ENCODE measurements at regions not wholly inside any gene's neighbourhood (a gene's known extent, or its start where the extent isn't known, plus 50 kb on each side); places are given as distances from the start of the nearest gene placed in this dataset.
"Not testable (repeated sequence)": the region's sequence is repeated elsewhere in the genome, so short reads cannot be mapped to it uniquely, and the experiment has no call there.

DNA sequence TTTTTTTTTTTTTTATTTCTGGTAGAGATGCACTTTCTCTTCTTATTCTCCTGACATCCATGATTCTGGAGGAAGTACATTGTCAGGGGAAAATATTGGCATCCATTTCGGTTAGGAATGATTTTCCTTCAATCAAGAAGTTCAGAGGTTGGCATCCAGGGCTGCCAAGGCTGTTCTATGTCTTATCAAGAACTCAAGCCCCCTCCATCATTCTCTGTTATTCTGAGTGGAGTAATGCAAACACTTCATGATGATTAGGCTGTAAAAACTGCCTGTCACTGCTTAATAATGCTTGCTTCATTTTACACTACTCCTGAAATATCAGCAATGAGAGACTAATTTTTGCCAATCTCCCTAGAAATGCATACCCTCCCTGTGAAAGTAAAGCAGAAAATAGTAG lies 417.1 kb upstream of the NFIA start:
- no peaks in the 10 kb centered on the region for H3K4me1 Mint-ChIP-seq (ENCODE audit: low read depth)
- H3K4me3 Mint-ChIP-seq = no peak overlapping the region
- H3K27me3 Mint-ChIP-seq (ENCODE audit: low read depth) = no peaks in the 10 kb centered on the region
- H3K36me3 Mint-ChIP-seq (ENCODE audit: low read depth) = no peaks in the 10 kb centered on the region
- no peak overlapping the region for H3K27ac Mint-ChIP-seq
- no peaks in the 10 kb centered on the region for H3K9me3 Mint-ChIP-seq

DNA sequence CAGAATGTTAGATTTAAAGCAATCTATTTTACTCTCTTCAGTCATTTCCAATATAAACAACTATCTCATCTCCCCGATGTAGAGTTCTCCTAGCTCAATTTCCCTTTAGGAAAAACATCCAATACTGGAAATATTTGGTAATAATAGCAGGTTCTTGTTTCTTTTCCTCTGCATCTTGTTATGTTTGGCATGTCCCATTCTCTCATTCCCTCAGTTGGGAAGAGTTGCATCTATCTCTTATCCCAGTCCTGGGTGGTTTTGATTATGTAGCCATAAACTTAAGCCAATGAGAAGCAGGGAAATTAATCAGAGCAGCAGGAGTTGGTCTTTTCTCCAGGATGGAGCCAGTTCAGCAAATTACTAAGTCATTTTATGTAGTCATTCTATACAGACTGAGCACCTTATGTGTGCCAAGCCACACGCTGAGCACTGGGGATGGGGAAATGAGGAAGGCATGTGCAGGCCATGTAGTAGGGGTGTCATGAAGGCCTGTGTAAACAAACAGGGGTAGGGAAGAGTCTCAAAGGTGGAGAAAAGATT lies 418.2 kb upstream of the NFIA start:
- no peak overlapping the region for H3K27ac Mint-ChIP-seq
- no peak overlapping the region for H3K4me3 Mint-ChIP-seq
- no peaks in the 10 kb centered on the region for H3K36me3 Mint-ChIP-seq (ENCODE audit: low read depth)
- H3K27me3 Mint-ChIP-seq (ENCODE audit: low read depth) = no peaks in the 10 kb centered on the region
- H3K9me3 Mint-ChIP-seq = no peaks in the 10 kb centered on the region
- H3K4me1 Mint-ChIP-seq (ENCODE audit: low read depth) = no peaks in the 10 kb centered on the region

DNA sequence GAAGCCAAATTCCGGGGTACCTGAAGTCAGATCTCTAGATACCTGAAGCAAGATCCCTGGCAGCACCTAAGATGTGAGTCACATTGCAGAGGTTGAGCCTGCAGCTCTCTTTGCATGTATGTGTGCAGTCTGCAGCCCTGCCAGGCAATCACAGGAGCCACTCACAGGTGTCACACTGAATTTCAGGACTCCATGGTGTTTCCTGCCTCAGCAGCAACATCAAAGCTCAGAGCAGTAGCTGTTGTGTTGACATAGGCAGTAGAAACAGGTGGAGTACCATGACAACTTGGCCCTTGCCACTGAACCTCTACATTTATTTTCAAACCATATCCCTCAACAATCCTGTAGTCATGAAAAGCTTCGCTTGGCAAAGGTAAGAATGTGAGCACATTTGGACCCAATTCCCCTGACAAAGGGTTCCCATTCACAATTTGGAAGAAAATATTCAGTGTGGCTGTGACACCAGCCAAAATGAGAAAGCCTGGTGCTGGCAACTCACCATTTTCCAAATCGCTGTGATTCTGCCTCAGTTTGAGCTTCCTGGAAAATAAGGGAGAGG lies 419.8 kb upstream of the NFIA start:
- no peak overlapping the region for H3K27ac Mint-ChIP-seq
- no peaks in the 10 kb centered on the region for H3K9me3 Mint-ChIP-seq
- H3K4me3 Mint-ChIP-seq = no peak overlapping the region
- no peaks in the 10 kb centered on the region for H3K36me3 Mint-ChIP-seq (ENCODE audit: low read depth)
- H3K27me3 Mint-ChIP-seq (ENCODE audit: low read depth) = no peaks in the 10 kb centered on the region
- no peaks in the 10 kb centered on the region for H3K4me1 Mint-ChIP-seq (ENCODE audit: low read depth)

DNA sequence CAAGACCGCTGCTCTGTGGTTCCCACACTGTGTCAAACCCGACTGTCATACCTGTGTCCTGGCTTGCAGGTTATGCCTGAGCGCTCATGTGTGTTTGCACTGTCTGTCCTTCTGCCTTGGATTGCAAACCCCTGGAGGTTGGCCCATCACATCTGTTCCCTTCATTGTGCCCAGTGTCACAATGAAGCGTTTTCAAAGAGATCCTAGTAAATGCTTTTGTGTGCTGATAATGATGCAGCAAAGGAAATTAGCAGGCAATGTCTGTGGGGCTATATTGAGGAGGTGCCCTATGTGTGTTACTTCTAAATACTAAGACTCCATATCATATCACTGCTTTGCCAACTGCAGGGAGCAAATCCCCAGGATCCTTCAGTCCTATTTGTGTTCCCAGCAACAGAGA lies 424.4 kb upstream of the NFIA start:
- no peak overlapping the region for H3K27ac Mint-ChIP-seq
- H3K4me3 Mint-ChIP-seq = no peak overlapping the region
- H3K27me3 Mint-ChIP-seq (ENCODE audit: low read depth) = no peaks in the 10 kb centered on the region
- H3K36me3 Mint-ChIP-seq (ENCODE audit: low read depth) = no peaks in the 10 kb centered on the region
- no peaks in the 10 kb centered on the region for H3K9me3 Mint-ChIP-seq
- no peaks in the 10 kb centered on the region for H3K4me1 Mint-ChIP-seq (ENCODE audit: low read depth)

GRCh38 chr1:60655679-60656355 lies 426.5 kb upstream of the NFIA start:
- Mint-ChIP-seq H3K27ac (no peak overlapping the region), H3K9me3 (no peaks in the 10 kb centered on the region), H3K27me3 (ENCODE audit: low read depth) (no peaks in the 10 kb centered on the region), H3K4me1 (ENCODE audit: low read depth) (no peaks in the 10 kb centered on the region), H3K36me3 (ENCODE audit: low read depth) (no peaks in the 10 kb centered on the region), H3K4me3 (no peak overlapping the region)

DNA sequence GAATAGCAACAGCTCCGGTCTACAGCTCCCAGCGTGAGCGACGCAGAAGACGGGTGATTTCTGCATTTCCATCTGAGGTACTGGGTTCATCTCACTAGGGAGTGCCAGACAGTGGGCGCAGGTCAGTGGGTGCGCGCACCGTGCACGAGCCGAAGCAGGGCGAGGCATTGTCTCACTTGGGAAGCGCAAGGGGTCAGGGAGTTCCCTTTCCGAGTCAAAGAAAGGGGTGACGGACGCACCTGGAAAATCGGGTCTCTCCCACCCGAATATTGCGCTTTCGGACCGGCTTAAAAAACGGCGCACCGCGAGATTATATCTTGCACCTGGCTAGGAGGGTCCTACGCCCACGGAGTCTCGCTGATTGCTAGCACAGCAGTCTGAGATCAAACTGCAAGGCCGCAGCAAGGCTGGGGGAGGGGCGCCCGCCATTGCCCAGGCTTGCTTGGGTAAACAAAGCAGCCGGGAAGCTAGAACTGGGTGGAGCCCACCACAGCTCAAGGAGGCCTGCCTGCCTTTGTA lies 442.3 kb upstream of the NFIA start:
- not testable (repeated sequence) for H3K9me3 Mint-ChIP-seq; H3K36me3 Mint-ChIP-seq (ENCODE audit: low read depth); H3K27me3 Mint-ChIP-seq (ENCODE audit: low read depth); H3K4me1 Mint-ChIP-seq (ENCODE audit: low read depth); H3K4me3 Mint-ChIP-seq; H3K27ac Mint-ChIP-seq

- Mint-ChIP-seq H3K27ac (no peak overlapping the region), H3K36me3 (ENCODE audit: low read depth) (no peaks in the 10 kb centered on the region), H3K27me3 (ENCODE audit: low read depth) (no peaks in the 10 kb centered on the region), H3K4me3 (no peak overlapping the region), H3K9me3 (no peaks in the 10 kb centered on the region), H3K4me1 (ENCODE audit: low read depth) (no peaks in the 10 kb centered on the region)
These were observed 443.1 kb upstream of the NFIA start for GRCh38 chr1:60639287-60639686.

DNA sequence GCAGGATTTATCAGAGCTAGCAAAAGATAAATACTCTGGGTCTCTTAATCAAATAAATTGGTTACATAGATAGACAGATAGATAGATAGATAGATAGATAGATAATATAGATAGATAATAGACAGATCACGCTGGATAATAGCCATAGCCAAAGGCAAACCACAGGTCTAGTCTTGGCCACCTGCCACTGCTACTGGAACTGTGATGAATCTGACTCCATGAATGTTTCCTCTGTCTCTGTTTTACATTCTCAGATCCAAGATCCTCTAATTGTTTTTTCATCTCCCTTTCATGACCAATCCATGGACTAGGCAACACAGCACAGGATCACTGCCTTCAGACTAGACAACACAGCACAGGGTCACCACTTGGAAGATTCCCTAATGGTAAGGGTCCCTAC lies 444.7 kb upstream of the NFIA start:
- H3K4me1 Mint-ChIP-seq (ENCODE audit: low read depth) = no peaks in the 10 kb centered on the region
- H3K27me3 Mint-ChIP-seq (ENCODE audit: low read depth) = no peaks in the 10 kb centered on the region
- no peaks in the 10 kb centered on the region for H3K9me3 Mint-ChIP-seq
- H3K4me3 Mint-ChIP-seq = no peak overlapping the region
- H3K36me3 Mint-ChIP-seq (ENCODE audit: low read depth) = no peaks in the 10 kb centered on the region
- no peak overlapping the region for H3K27ac Mint-ChIP-seq

- H3K27ac Mint-ChIP-seq = no peak overlapping the region
- H3K4me3 Mint-ChIP-seq = no peak overlapping the region
- H3K9me3 Mint-ChIP-seq = no peaks in the 10 kb centered on the region
- H3K27me3 Mint-ChIP-seq (ENCODE audit: low read depth) = no peaks in the 10 kb centered on the region
- no peaks in the 10 kb centered on the region for H3K4me1 Mint-ChIP-seq (ENCODE audit: low read depth)
- no peaks in the 10 kb centered on the region for H3K36me3 Mint-ChIP-seq (ENCODE audit: low read depth)
These were observed 445.4 kb upstream of the NFIA start for GRCh38 chr1:60636946-60637345.

- Mint-ChIP-seq H3K36me3 (ENCODE audit: low read depth) (no peaks in the 10 kb centered on the region), H3K9me3 (no peaks in the 10 kb centered on the region), H3K4me1 (ENCODE audit: low read depth) (no peaks in the 10 kb centered on the region), H3K27me3 (ENCODE audit: low read depth) (no peaks in the 10 kb centered on the region), H3K4me3 (no peak overlapping the region), H3K27ac (no peak overlapping the region)
These were observed 448.3 kb upstream of the NFIA start for GRCh38 chr1:60634106-60634505.

DNA sequence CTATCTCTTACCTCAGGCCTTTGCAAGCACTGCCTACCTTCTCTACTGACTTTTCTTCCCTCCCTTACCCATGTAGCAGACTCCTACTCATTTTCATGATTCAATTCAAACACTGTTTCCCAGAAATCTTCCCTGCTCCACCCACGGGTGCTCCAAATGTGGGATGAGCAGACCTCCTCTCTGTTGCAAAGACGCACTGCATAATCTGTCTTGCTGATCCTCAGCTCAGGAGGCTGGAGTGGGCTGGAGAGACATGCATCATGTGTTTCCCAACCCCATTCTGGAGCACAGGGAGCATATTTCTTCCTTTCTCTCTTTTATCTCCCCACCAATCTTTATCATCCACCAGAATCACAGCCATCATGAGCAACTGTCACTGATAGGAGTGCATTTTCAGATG lies 459.9 kb upstream of the NFIA start:
- no peaks in the 10 kb centered on the region for H3K27me3 Mint-ChIP-seq (ENCODE audit: low read depth)
- no peaks in the 10 kb centered on the region for H3K36me3 Mint-ChIP-seq (ENCODE audit: low read depth)
- H3K9me3 Mint-ChIP-seq = no peaks in the 10 kb centered on the region
- H3K4me3 Mint-ChIP-seq = no peak overlapping the region
- H3K27ac Mint-ChIP-seq = no peak overlapping the region
- H3K4me1 Mint-ChIP-seq (ENCODE audit: low read depth) = no peaks in the 10 kb centered on the region

GRCh38 chr1:60621368-60621851 lies 461.0 kb upstream of the NFIA start:
- Mint-ChIP-seq H3K27ac (no peak overlapping the region), H3K4me3 (no peak overlapping the region), H3K27me3 (ENCODE audit: low read depth) (no peaks in the 10 kb centered on the region), H3K4me1 (ENCODE audit: low read depth) (no peaks in the 10 kb centered on the region), H3K36me3 (ENCODE audit: low read depth) (no peaks in the 10 kb centered on the region), H3K9me3 (no peaks in the 10 kb centered on the region)

GRCh38 chr1:60620087-60620486 lies 462.3 kb upstream of the NFIA start:
- H3K4me1 Mint-ChIP-seq (ENCODE audit: low read depth) = no peaks in the 10 kb centered on the region
- H3K36me3 Mint-ChIP-seq (ENCODE audit: low read depth) = no peaks in the 10 kb centered on the region
- no peaks in the 10 kb centered on the region for H3K27me3 Mint-ChIP-seq (ENCODE audit: low read depth)
- H3K4me3 Mint-ChIP-seq = no peak overlapping the region
- H3K27ac Mint-ChIP-seq = no peak overlapping the region
- H3K9me3 Mint-ChIP-seq = no peaks in the 10 kb centered on the region

DNA sequence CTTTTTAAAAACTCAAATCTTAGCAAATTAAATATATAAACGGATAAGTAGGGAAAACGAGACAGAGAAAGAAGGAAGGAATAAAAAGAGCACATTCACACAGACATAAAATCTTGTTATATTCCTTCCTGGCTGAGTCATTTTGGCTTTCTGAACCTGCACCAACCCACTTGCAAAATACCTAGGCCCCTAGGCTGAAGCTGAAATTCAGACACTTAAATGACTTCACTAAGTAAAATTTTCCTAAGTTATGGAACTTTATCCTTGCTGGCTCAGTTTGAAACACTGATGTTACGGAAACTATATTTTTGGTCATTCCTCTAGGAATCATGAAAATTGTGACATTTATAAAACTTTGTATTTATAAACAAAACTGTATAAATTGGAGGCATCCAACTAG lies 462.8 kb upstream of the NFIA start:
- Mint-ChIP-seq H3K4me3 (no peak overlapping the region), H3K4me1 (ENCODE audit: low read depth) (no peaks in the 10 kb centered on the region), H3K27me3 (ENCODE audit: low read depth) (no peaks in the 10 kb centered on the region), H3K27ac (no peak overlapping the region), H3K36me3 (ENCODE audit: low read depth) (no peaks in the 10 kb centered on the region), H3K9me3 (no peaks in the 10 kb centered on the region)

DNA sequence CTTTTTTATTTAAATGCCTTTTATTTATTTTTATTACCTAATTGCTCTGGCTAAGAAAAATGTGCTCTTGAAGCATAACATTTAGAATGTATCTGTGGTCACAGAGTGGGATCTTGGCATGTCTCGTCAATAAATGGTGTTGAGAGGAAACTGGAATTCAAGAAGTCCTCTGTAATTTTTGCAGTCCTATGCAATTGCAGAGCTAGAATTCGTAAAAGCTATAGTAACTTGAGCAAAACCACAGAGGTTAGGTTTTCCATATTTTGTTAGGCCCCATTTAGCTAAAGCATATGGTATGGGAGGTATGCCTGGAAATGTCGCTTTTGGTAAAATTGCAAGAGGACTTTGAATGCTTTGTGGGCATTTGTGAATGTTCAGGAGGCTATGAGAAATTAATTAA lies 466.7 kb upstream of the NFIA start:
- Mint-ChIP-seq H3K36me3 (ENCODE audit: low read depth) (no peaks in the 10 kb centered on the region), H3K9me3 (no peaks in the 10 kb centered on the region), H3K27ac (no peak overlapping the region), H3K4me3 (no peak overlapping the region), H3K27me3 (ENCODE audit: low read depth) (no peaks in the 10 kb centered on the region), H3K4me1 (ENCODE audit: low read depth) (no peaks in the 10 kb centered on the region)

All from T-helper 1 cell treated with Interleukin-12 subunit alpha and Interleukin-12 subunit beta and Interleukin-4 antibody, amounts not matched to agents 30 μg/mL and 1 μg/mL, for 36 hours (primary cell).